Endodermal cell (in vitro differentiated cells): ENCODE measurements at regions not wholly inside any gene's neighbourhood (a gene's known extent, or its start where the extent isn't known, plus 50 kb on each side); places are given as distances from the start of the nearest gene placed in this dataset.

Experiments used
- DNase-seq: peaks from one replicate; pipeline ENCODE4 v3.0.0-alpha.2; 2017
- H3K27ac ChIP-seq: 2 replicates; pipeline ENCODE4 v1.5.1; 2013; ENCODE audit warnings: mild to moderate bottlenecking, low read depth, low read length, moderate library complexity
- H3K27me3 ChIP-seq: 2 replicates; pipeline ENCODE4 v1.6.1; 2013; ENCODE audit warnings: mild to moderate bottlenecking, low read length, moderate library complexity; ENCODE audit not compliant: insufficient read depth, control insufficient read depth, poor library complexity, severe bottlenecking
- H3K36me3 ChIP-seq: 2 replicates; pipeline ENCODE4 v1.7.0; 2013; ENCODE audit warnings: mild to moderate bottlenecking, low read length, moderate library complexity; ENCODE audit not compliant: control insufficient read depth, insufficient read depth
- H3K4me1 ChIP-seq: one replicate; pipeline ENCODE4 v1.7.0; 2013; ENCODE audit warnings: low read length; ENCODE audit not compliant: control insufficient read depth, insufficient read depth
- H3K4me3 ChIP-seq: 2 replicates; pipeline ENCODE4 v1.5.1; 2013; ENCODE audit warnings: mild to moderate bottlenecking, low read length, moderate library complexity
- H3K9ac ChIP-seq: 2 replicates; pipeline ENCODE4 v1.6.1; 2013; ENCODE audit warnings: mild to moderate bottlenecking, low read length, moderate library complexity; ENCODE audit not compliant: poor library complexity, severe bottlenecking; ENCODE audit errors: extremely low read depth
- H3K9me3 ChIP-seq: 2 replicates; pipeline ENCODE4 v1.6.1; 2013; ENCODE audit warnings: mild to moderate bottlenecking, low read length, moderate library complexity; ENCODE audit not compliant: control insufficient read depth
- H3K27ac Mint-ChIP-seq: 2 replicates; pipeline ENCODE4 v1.8.0; 2020; ENCODE audit warnings: mixed read lengths
- H3K27me3 Mint-ChIP-seq: 2 replicates; pipeline ENCODE4 v1.8.0; 2021; ENCODE audit warnings: mild to moderate bottlenecking, mixed read lengths; ENCODE audit not compliant: insufficient read depth
- H3K36me3 Mint-ChIP-seq: 2 replicates; pipeline ENCODE4 v1.8.0; 2020; ENCODE audit warnings: low read depth, mixed read lengths
- H3K4me1 Mint-ChIP-seq: 2 replicates; pipeline ENCODE4 v1.8.0; 2020; ENCODE audit warnings: mixed read lengths
- H3K4me3 Mint-ChIP-seq: 2 replicates; pipeline ENCODE4 v1.8.0; 2020; ENCODE audit warnings: mild to moderate bottlenecking, moderate library complexity, mixed read lengths
- H3K9me3 Mint-ChIP-seq: 2 replicates; pipeline ENCODE4 v1.8.0; 2020; ENCODE audit warnings: mild to moderate bottlenecking, mixed read lengths
- WGBS, 2 experiments: methylation state at CpG; one replicate each; pipeline versions ENCODE4 v1.1.5 to v1.1.7; 2013; ENCODE audit warnings: missing lambda C conversion rate in 2 of 2, mixed read lengths in 1 of 2; ENCODE audit not compliant: insufficient coverage in 1 of 2, insufficient read length in 1 of 2; 5-methylcytosine and 5-hydroxymethylcytosine counted together
- TF ChIP-seq, protein P1 (sequence below): fragments of 200-600 bp; sonication (generic); conservative IDR thresholded peaks from 2 replicates; pipeline ENCODE4 v1.5.0; 2021; ENCODE audit warnings: antibody characterized with exemption, mild to moderate bottlenecking

DNA sequence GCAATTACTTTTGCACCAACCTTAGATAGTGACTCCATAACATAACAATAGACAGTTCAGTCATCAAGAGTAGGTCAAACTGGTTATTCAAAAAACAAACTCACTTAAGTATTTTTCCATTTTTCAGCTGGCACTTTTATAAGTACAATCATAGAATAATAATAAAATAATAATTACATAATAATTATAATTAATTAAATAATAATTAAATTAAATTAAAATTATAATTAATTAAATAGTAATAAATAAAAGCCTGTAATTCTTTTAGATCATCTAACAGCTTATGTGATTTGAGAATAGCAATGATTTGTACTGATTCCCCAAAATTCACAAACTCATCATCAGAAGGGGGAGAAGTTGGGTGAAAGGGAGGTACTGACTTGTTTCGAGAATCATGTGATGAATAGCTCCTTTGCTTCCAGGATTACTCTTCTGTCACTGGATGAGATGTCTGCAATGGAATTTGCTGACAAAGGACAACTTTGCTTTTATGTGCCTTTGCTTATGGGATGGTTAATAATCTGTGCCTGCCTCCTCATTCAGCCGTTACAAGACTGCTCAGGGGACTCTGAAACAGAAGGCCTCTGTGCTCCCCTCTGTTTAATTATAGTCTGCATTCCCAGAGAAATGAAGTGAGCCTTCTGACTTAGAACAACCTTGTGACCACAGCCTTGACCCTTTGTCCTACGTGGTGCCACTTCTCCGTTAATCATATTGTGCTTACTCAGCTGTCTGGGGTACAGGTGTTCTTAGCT is 104.8 kb upstream of the ENPEP start:
- H3K36me3 Mint-ChIP-seq, result no peaks in the 10 kb centered on the region
- Histone ChIP-seq H3K9ac (no peak overlapping the region), H3K27ac (no peak overlapping the region), H3K9me3 (no peaks in the 10 kb centered on the region), H3K36me3 (no peaks in the 10 kb centered on the region), H3K4me3 (no peak overlapping the region), H3K4me1 (no peaks in the 10 kb centered on the region), H3K27me3 (no peaks in the 10 kb centered on the region)
- TF ChIP-seq, protein P1, sequence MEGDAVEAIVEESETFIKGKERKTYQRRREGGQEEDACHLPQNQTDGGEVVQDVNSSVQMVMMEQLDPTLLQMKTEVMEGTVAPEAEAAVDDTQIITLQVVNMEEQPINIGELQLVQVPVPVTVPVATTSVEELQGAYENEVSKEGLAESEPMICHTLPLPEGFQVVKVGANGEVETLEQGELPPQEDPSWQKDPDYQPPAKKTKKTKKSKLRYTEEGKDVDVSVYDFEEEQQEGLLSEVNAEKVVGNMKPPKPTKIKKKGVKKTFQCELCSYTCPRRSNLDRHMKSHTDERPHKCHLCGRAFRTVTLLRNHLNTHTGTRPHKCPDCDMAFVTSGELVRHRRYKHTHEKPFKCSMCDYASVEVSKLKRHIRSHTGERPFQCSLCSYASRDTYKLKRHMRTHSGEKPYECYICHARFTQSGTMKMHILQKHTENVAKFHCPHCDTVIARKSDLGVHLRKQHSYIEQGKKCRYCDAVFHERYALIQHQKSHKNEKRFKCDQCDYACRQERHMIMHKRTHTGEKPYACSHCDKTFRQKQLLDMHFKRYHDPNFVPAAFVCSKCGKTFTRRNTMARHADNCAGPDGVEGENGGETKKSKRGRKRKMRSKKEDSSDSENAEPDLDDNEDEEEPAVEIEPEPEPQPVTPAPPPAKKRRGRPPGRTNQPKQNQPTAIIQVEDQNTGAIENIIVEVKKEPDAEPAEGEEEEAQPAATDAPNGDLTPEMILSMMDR, result no peak
- H3K4me1 Mint-ChIP-seq, result no peaks in the 10 kb centered on the region
- H3K4me3 Mint-ChIP-seq, result no peak overlapping the region
- WGBS, 2 experiments, result 90 to 94% methylated on average over 3 to 4 of the region's 4 CpGs
- H3K9me3 Mint-ChIP-seq, result no peaks in the 10 kb centered on the region
- no peak overlapping the region for H3K27ac Mint-ChIP-seq
- no peak for DNase-seq
- H3K27me3 Mint-ChIP-seq, result no peaks in the 10 kb centered on the region

DNA sequence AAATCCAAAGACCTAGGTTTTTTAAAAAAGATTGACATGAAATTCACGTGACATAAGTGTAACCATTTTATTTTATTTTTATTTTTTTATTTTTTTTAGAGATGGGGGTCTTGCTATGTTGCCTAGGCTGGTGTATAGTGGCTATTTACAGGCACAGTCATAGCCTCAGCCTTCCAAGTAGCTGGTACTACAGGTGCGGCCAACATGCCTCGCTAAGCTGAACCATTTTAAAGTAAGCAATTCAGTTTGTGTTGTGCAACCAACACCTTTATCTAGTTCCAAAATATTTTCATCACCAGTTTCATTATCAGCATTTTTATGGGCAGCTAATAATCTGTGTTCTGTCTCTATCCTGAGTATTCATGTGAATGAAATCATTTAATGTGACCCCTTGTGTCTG is 107.5 kb upstream of the ENPEP start:
- no peaks in the 10 kb centered on the region for H3K27me3 ChIP-seq
- no peak for DNase-seq
- Mint-ChIP-seq H3K4me3 (no peak overlapping the region), H3K27ac (no peak overlapping the region), H3K36me3 (no peaks in the 10 kb centered on the region), H3K27me3 (no peaks in the 10 kb centered on the region), H3K4me1 (peaks cover 8% of the 10 kb centered on the region), H3K9me3 (no peaks in the 10 kb centered on the region)
- no peaks in the 10 kb centered on the region for H3K9me3 ChIP-seq
- H3K36me3 ChIP-seq, result no peaks in the 10 kb centered on the region
- peaks cover 10% of the 10 kb centered on the region for H3K4me1 ChIP-seq
- 100% methylated on average over 2 of the region's 3 CpGs; no CpG with 5 or more reads in 1 of the 2 experiments for WGBS, 2 experiments
- TF ChIP-seq, protein P1, result no peak
- no peak overlapping the region for H3K27ac ChIP-seq
- H3K4me3 ChIP-seq, result no peak overlapping the region
- no peak overlapping the region for H3K9ac ChIP-seq

GRCh38 chr4:110367156-110367555 is 108.8 kb upstream of the ENPEP start:
- Histone ChIP-seq H3K4me3 (no peak overlapping the region), H3K9ac (no peak overlapping the region), H3K27me3 (no peaks in the 10 kb centered on the region), H3K36me3 (no peaks in the 10 kb centered on the region), H3K9me3 (no peaks in the 10 kb centered on the region), H3K27ac (no peak overlapping the region), H3K4me1 (peaks cover 10% of the 10 kb centered on the region)
- H3K4me1 Mint-ChIP-seq, result peaks cover 8% of the 10 kb centered on the region
- no peak for DNase-seq
- no peak overlapping the region for H3K27ac Mint-ChIP-seq
- H3K4me3 Mint-ChIP-seq, result no peak overlapping the region
- no peaks in the 10 kb centered on the region for H3K27me3 Mint-ChIP-seq
- 93% methylated on average over 3 of the region's 3 CpGs; no CpG with 5 or more reads in 1 of the 2 experiments for WGBS, 2 experiments
- TF ChIP-seq, protein P1, result no peak
- H3K36me3 Mint-ChIP-seq, result no peaks in the 10 kb centered on the region
- H3K9me3 Mint-ChIP-seq, result no peaks in the 10 kb centered on the region
